ENCODE measurements at regions not wholly inside any gene's neighbourhood (a gene's known extent, or its start where the extent isn't known, plus 50 kb on each side); places are given as distances from the start of the nearest gene placed in this dataset.

DNA sequence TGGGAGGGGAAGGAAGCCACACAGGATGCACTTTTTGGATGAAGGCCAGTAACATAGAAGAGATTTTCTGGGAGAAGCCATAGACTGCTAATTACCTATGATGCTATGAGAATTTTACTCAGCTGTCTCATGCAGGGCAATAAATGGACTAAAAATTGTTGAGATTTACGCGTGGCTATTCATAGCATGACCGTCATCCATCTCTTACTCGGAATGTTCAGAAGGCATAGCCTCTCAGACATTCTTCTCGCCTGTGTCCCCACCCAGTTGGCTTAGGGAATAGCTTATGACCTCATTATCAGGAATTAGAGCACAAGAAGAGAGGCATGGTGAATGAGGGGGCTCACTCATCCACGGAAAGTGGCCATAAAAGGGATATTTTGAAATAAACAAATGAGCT is 107.9 kb upstream of the ATP10A start:
- DNase-seq (ENCODE audit: low read depth, low spot score), result no peak
- TF ChIP-seq, protein P1, sequence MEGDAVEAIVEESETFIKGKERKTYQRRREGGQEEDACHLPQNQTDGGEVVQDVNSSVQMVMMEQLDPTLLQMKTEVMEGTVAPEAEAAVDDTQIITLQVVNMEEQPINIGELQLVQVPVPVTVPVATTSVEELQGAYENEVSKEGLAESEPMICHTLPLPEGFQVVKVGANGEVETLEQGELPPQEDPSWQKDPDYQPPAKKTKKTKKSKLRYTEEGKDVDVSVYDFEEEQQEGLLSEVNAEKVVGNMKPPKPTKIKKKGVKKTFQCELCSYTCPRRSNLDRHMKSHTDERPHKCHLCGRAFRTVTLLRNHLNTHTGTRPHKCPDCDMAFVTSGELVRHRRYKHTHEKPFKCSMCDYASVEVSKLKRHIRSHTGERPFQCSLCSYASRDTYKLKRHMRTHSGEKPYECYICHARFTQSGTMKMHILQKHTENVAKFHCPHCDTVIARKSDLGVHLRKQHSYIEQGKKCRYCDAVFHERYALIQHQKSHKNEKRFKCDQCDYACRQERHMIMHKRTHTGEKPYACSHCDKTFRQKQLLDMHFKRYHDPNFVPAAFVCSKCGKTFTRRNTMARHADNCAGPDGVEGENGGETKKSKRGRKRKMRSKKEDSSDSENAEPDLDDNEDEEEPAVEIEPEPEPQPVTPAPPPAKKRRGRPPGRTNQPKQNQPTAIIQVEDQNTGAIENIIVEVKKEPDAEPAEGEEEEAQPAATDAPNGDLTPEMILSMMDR (conservative IDR thresholded peaks at IDR 0.05), result no peak
- peaks cover 5% of the 10 kb centered on the region for H3K36me3 Mint-ChIP-seq (ENCODE audit: low read depth)
- peak overlapping the region; percentile 19 for H3K27ac Mint-ChIP-seq (ENCODE audit: unreplicated experiment)
- H3K27me3 Mint-ChIP-seq (ENCODE audit: low read depth), result no peaks in the 10 kb centered on the region
- peaks cover 4% of the 10 kb centered on the region for H3K9me3 Mint-ChIP-seq
- no peak overlapping the region for H3K4me3 Mint-ChIP-seq
- H3K4me1 Mint-ChIP-seq, result peaks cover 37% of the 10 kb centered on the region

DNA sequence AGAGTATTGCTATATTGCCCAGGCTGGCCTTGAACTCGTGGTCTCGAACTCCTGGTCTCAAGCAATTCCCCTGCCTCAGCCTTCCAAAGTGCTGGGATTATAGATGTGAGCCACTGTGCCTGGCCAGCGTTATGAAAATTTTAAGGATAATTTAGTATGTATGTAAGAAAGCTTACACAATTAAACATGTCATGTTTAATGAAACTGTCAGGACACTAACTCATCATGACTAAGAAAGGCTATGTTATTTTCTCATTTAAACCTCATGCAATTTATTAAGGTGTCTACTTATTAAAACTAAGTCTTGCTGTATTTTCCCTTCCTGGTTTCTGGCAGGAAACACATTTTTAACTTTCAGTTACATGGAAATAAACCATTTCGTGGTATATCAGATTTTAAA is 106.8 kb upstream of the ATP10A start:
- Mint-ChIP-seq H3K4me1 (peaks cover 45% of the 10 kb centered on the region), H3K9me3 (peaks cover 3% of the 10 kb centered on the region), H3K4me3 (no peak overlapping the region), H3K27ac (ENCODE audit: unreplicated experiment) (no peak overlapping the region), H3K27me3 (ENCODE audit: low read depth) (no peaks in the 10 kb centered on the region), H3K36me3 (ENCODE audit: low read depth) (peaks cover 3% of the 10 kb centered on the region)
- TF ChIP-seq, protein P1 (conservative IDR thresholded peaks at IDR 0.05), result no peak
- no peak for DNase-seq (ENCODE audit: low read depth, low spot score)

DNA sequence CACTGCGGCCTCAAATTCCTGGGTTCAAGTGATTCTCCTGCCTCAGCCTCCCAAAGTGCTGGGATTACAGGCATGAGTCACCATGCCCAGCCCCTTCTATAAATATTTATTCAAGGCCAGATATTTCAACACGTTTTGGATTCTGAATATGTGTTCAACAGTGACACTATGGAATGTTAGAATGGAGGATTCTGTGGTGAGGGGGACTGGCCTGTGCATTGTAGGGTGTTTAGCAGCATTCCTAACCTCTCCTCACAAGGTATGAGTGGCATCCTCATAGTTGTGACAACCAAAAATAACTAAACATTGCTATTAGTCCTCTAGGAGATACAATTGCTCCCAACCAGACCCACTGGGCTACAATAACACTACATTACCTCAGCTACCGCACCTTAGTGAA is 104.0 kb upstream of the ATP10A start:
- Mint-ChIP-seq H3K4me1 (peaks cover 35% of the 10 kb centered on the region), H3K36me3 (ENCODE audit: low read depth) (no peaks in the 10 kb centered on the region), H3K27me3 (ENCODE audit: low read depth) (no peaks in the 10 kb centered on the region), H3K9me3 (no peaks in the 10 kb centered on the region), H3K27ac (ENCODE audit: unreplicated experiment) (no peak overlapping the region), H3K4me3 (no peak overlapping the region)
- TF ChIP-seq, protein P1 (conservative IDR thresholded peaks at IDR 0.05), result no peak
- DNase-seq (ENCODE audit: low read depth, low spot score), result no peak

DNA sequence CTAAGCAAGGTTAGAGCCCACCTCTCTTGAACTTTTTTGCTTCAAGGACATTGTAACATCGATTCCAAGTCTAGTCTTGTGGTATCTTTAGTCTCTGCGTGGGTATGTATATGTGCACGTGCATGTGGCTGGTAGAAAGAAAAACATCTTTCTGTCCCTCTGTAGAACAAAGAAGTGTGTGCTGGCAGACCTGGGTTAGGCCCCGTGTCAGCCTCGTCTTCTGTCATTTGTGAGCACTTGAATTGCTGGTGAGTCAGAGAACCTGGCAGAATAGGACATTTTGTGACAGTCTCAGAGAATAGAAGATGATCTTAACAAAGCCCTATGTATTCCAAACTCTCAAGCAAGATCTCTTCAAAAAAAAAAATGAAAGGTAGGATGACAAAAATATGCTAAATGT is 102.2 kb upstream of the ATP10A start:
- Mint-ChIP-seq H3K36me3 (ENCODE audit: low read depth) (no peaks in the 10 kb centered on the region), H3K4me1 (peaks cover 17% of the 10 kb centered on the region), H3K27me3 (ENCODE audit: low read depth) (no peaks in the 10 kb centered on the region), H3K27ac (ENCODE audit: unreplicated experiment) (peak overlapping the region; percentile 53), H3K4me3 (no peak overlapping the region), H3K9me3 (no peaks in the 10 kb centered on the region)
- TF ChIP-seq, protein P1 (conservative IDR thresholded peaks at IDR 0.05), result no peak
- no peak for DNase-seq (ENCODE audit: low read depth, low spot score)

DNA sequence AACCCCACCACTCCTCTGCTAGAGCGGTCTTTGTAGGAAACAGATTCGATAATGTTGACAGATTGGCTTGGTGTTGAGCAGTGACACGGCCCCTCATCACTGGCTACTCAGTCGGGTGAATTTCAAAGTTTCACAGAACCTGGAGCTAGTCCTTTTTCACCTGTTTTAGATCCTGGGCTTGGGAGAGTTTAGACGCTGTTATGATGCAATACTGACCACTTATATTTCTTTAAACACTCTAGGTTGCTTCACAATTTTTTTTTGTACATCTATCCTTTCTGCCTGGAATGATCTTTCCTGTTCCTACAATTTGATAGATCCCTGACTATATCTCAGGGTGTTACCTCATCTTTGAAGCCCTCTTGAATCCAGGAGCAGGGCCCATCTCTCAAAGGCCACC is 97.1 kb upstream of the ATP10A start:
- Mint-ChIP-seq H3K27me3 (ENCODE audit: low read depth) (no peaks in the 10 kb centered on the region), H3K9me3 (no peaks in the 10 kb centered on the region), H3K36me3 (ENCODE audit: low read depth) (no peaks in the 10 kb centered on the region), H3K4me3 (no peak overlapping the region), H3K4me1 (peaks cover 2% of the 10 kb centered on the region), H3K27ac (ENCODE audit: unreplicated experiment) (no peak overlapping the region)
- TF ChIP-seq, protein P1 (conservative IDR thresholded peaks at IDR 0.05), result no peak
- no peak for DNase-seq (ENCODE audit: low read depth, low spot score)

DNA sequence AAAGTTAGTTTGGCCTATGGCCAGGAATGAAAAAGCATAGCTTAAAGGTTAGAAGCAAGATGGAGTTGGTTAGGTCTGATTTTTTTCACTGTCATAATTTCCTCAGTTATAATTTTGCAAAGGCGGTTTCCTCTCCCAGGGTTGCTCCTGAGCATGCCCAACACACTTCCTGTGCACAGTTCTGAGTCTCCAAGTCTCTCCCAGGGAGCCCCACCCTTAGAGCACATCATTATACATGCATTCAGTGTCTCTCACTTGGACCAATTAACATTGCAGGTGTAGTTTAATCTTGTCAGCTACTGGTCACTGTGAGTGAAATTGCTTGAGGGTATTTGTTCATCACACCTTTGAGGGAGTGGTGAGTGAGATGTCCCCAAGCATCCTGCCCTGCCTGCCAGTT is 96.0 kb upstream of the ATP10A start:
- H3K9me3 Mint-ChIP-seq, result no peaks in the 10 kb centered on the region
- peaks cover 10% of the 10 kb centered on the region for H3K4me1 Mint-ChIP-seq
- H3K36me3 Mint-ChIP-seq (ENCODE audit: low read depth), result no peaks in the 10 kb centered on the region
- DNase-seq (ENCODE audit: low read depth, low spot score), result no peak
- H3K4me3 Mint-ChIP-seq, result no peak overlapping the region
- TF ChIP-seq, protein P1 (conservative IDR thresholded peaks at IDR 0.05), result no peak
- no peaks in the 10 kb centered on the region for H3K27me3 Mint-ChIP-seq (ENCODE audit: low read depth)
- no peak overlapping the region for H3K27ac Mint-ChIP-seq (ENCODE audit: unreplicated experiment)
